Right lobe of liver (tissue), 6 donors: ENCODE measurements at regions not wholly inside any gene's neighbourhood (a gene's known extent, or its start where the extent isn't known, plus 50 kb on each side); places are given as distances from the start of the nearest gene placed in this dataset.

Experiments used
- ATAC-seq, 4 donors: fragments of 200-7000 bp; cut with Tn5 transposase; one replicate each; pipeline ENCODE4 v1.9.1; 2020; ENCODE audit warnings: mild to moderate bottlenecking in 4 of 4, moderate library complexity in 4 of 4
- DNase-seq, 3 donors: peaks; one replicate each; pipeline ENCODE4 v3.0.0-alpha.2; 2020
- H3K27ac ChIP-seq, 3 donors: fragments of 200-600 bp; one replicate each; pipeline ENCODE4 v1.8.0; 2022
- H3K27me3 ChIP-seq, 2 donors: fragments of 200-600 bp; one replicate each; pipeline ENCODE4 v1.8.0; 2022
- H3K36me3 ChIP-seq, 4 donors: fragments of 200-600 bp; sonication (generic) in 1 of 4; one replicate each; pipeline versions ENCODE4 v1.5.1 to v1.8.0; 2017 to 2022; ENCODE audit warnings: control low read depth in 1 of 4
- H3K4me1 ChIP-seq, 4 donors: fragments of 200-600 bp; sonication (generic) in 1 of 4; one replicate each; pipeline versions ENCODE4 v1.5.1 to v1.8.0; 2017 to 2022; ENCODE audit warnings: control low read depth in 1 of 4
- H3K4me3 ChIP-seq, 3 donors: fragments of 200-600 bp; one replicate each; pipeline ENCODE4 v1.8.0; 2022
- H3K9me3 ChIP-seq, 4 donors: fragments of 200-600 bp; sonication (generic) in 1 of 4; one replicate each; pipeline versions ENCODE4 v1.5.1 to v1.8.0; 2017 to 2022; ENCODE audit warnings: control low read depth in 1 of 4
- POLR2A ChIP-seq: fragments of 450-650 bp; IDR thresholded peaks from one replicate; pipeline ENCODE4 v1.6.1; 2017; ENCODE audit warnings: antibody characterized with exemption, mild to moderate bottlenecking
- WGBS: methylation state at CpG from one replicate; pipeline ENCODE4 v1.1.6; 2018; ENCODE audit warnings: low coverage, low lambda C conversion rate; ENCODE audit not compliant: insufficient coverage; ENCODE audit errors: missing lambda C conversion rate; 5-methylcytosine and 5-hydroxymethylcytosine counted together
- intact Hi-C, 2 donors: fragments of 100-400 bp; cut with DNase I; formaldehyde crosslinking; loops; one replicate each; pipeline versions ENCODE4 v1.11.2 to v1.14.1; 2022
- TF ChIP-seq, protein P1 (sequence below), 4 donors: fragments of 200-600 bp in 3 of 4; fragments of 450-650 bp in 1 of 4; IDR thresholded peaks; one replicate each; pipeline versions ENCODE4 v1.5.1 to v1.8.0; 2016 to 2022; ENCODE audit warnings: antibody characterized with exemption in 4 of 4, mild to moderate bottlenecking in 2 of 4
- donor health status: DM: no; HTN: yes; CAD: no.
- donor health status: DM: no; HTN: no; CAD: no.
- donor health status: DM: no; HTN: no; CAD: no.
- donor health status: DM: no; HTN: yes; CAD: no.
- donor health status: DM: no; HTN: yes; CAD: no.

DNA sequence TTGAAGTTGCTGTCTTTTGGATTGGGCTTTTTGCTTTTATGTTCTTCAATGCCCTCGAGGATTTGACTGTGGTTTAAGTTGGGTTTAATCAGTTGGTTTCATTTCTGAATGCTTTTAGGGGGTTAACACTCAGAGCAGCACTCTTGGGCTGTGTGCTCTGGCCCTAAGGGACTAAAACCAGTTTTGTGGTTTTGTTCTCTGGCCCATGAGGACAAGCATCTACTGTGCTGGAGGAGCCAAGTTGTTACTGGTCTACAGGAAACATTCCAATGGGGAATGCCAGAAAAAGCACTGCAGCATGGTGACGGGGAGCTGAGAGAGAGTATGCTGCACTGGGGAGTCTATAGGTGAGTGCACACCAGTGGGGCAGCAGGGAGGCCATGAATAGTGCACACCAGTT is 596.9 kb downstream of the ZBBX start:
- H3K4me3 ChIP-seq = no peak overlapping the region
- no peaks in the 10 kb centered on the region for H3K36me3 ChIP-seq
- no peak for ATAC-seq
- no peak for TF ChIP-seq POLR2A
- TF ChIP-seq, protein P1, sequence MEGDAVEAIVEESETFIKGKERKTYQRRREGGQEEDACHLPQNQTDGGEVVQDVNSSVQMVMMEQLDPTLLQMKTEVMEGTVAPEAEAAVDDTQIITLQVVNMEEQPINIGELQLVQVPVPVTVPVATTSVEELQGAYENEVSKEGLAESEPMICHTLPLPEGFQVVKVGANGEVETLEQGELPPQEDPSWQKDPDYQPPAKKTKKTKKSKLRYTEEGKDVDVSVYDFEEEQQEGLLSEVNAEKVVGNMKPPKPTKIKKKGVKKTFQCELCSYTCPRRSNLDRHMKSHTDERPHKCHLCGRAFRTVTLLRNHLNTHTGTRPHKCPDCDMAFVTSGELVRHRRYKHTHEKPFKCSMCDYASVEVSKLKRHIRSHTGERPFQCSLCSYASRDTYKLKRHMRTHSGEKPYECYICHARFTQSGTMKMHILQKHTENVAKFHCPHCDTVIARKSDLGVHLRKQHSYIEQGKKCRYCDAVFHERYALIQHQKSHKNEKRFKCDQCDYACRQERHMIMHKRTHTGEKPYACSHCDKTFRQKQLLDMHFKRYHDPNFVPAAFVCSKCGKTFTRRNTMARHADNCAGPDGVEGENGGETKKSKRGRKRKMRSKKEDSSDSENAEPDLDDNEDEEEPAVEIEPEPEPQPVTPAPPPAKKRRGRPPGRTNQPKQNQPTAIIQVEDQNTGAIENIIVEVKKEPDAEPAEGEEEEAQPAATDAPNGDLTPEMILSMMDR (IDR thresholded peaks at IDR 0.05) = no peak
- H3K4me1 ChIP-seq = no peaks in the 10 kb centered on the region
- H3K27me3 ChIP-seq = no peaks in the 10 kb centered on the region
- no peak overlapping the region for H3K27ac ChIP-seq
- intact Hi-C loops = no loop called here
- DNase-seq = no peak
- H3K9me3 ChIP-seq = no peaks in the 10 kb centered on the region
- 47% methylated on average over 2 of the region's 2 CpGs for WGBS

DNA sequence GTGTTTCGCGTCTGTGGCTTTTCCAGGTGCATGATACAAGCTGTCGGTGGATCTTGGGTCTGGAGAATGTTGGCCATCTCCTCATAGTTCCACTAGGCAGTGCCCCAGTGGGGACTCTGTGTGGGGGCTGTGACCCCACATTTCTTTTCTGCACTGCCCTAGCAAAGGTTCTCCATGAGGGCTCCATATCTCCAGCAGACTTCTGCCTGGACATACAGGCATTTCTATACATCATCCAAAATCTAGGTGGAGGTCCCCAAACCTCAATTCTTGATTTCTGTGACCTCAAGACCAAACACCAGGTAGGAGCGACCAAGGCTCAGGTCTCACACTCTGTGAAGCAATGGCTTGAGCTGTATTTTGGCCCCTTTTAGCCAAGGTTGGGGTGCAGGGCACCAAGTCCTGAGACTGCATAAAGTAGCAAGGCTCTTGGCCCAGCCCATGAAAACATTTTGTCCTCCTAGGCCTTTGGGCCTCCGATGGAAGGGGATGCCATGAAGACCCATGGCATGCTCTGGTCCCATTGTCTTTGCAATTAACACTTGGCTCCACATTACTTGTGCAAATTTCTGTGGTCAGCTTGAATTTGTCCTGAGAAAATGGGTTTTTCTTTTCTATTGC is 615.3 kb downstream of the ZBBX start:
- WGBS = 48% methylated on average over 4 of the region's 5 CpGs

DNA sequence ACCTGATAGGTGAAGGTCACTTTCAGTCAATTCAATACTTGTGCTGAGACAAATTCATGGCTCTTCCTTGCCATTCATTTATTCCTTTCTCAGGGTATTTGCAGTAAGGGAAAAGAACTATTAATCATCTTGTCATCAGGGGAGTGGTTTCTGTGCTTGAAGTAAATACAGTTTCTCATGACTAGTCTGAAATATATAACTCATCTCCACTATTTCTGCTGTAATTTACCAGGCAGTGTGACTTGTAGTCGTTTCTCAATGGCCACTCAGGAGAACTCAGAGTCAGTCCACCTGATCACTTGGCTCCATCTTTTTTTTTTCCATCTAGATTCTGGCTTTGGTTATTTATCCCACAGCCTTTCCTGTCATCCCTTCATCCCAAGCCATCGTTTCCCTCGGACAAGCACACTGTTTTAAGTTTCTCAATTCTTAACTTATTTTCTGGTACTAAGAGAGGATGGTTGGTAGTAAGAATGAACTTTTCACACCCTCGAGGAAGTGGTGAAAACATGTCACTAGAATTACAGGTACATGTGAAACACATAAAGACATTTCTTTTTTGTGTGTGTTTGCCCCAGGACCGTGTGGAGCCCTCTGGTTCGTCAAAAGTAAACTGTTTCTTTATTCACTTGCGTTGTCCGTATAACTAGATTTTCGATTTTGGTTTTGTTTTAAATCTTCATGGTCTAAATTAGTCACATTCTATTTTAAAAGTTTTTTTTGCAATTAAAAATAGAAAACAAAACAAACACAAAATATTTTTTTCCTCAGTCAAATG is 620.2 kb downstream of the ZBBX start:
- intact Hi-C loops = no loop called here
- H3K4me1 ChIP-seq = no peaks in the 10 kb centered on the region
- WGBS = 50% methylated on average over 9 of the region's 9 CpGs
- no peaks in the 10 kb centered on the region for H3K36me3 ChIP-seq
- no peaks in the 10 kb centered on the region for H3K9me3 ChIP-seq
- ATAC-seq (no peak), DNase-seq (no peak)
- no peaks in the 10 kb centered on the region for H3K27me3 ChIP-seq
- no peak overlapping the region for H3K4me3 ChIP-seq
- H3K27ac ChIP-seq = no peak overlapping the region
- TF ChIP-seq, protein P1 (IDR thresholded peaks at IDR 0.05) = no peak
- no peak for TF ChIP-seq POLR2A

More for the DNA sequence above, 615.3 kb downstream of the ZBBX start:
- H3K9me3 ChIP-seq = no peaks in the 10 kb centered on the region
- ATAC-seq (no peak), DNase-seq (no peak)
- TF ChIP-seq, protein P1 (IDR thresholded peaks at IDR 0.05) = no peak
- TF ChIP-seq POLR2A = no peak
- intact Hi-C loops = no loop called here
- no peak overlapping the region for H3K27ac ChIP-seq
- H3K4me1 ChIP-seq = no peaks in the 10 kb centered on the region
- H3K36me3 ChIP-seq = no peaks in the 10 kb centered on the region
- H3K4me3 ChIP-seq = no peak overlapping the region
- H3K27me3 ChIP-seq = no peaks in the 10 kb centered on the region

DNA sequence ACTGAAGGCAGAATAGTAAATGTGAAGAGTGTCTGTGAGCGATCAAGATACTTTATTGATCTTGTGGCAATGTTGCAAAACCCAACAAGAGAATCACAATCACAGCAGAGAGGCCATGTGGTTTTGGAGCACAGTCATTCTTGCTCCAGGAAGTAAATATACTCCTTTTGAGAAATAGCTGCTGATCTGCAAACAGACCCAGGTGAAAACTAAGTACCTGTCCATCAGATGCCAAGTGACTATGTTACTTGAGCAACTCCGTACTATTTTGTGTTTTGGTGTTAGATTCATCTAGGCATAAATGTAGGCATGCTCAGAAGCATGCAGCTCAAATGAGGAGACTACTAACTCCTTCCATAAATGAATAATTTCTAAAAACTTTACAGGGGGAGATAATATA is 627.9 kb downstream of the ZBBX start:
- ATAC-seq = no peak
- H3K9me3 ChIP-seq = no peaks in the 10 kb centered on the region

More for the DNA sequence above, 627.9 kb downstream of the ZBBX start:
- WGBS = 50% methylated on average over 2 of the region's 2 CpGs
- no peak overlapping the region for H3K27ac ChIP-seq
- H3K27me3 ChIP-seq = no peaks in the 10 kb centered on the region
- H3K36me3 ChIP-seq = no peaks in the 10 kb centered on the region
- no peak overlapping the region for H3K4me3 ChIP-seq
- intact Hi-C loops = no loop called here
- no peak for DNase-seq
- TF ChIP-seq, protein P1 (IDR thresholded peaks at IDR 0.05) = no peak
- no peak for TF ChIP-seq POLR2A
- no peaks in the 10 kb centered on the region for H3K4me1 ChIP-seq
